Hepatocyte (in vitro differentiated cells): ENCODE measurements at regions not wholly inside any gene's neighbourhood (a gene's known extent, or its start where the extent isn't known, plus 50 kb on each side); places are given as distances from the start of the nearest gene placed in this dataset.

Experiments
- DNase-seq: peaks from one replicate; pipeline ENCODE4 v3.0.0-alpha.2; 2016; ENCODE audit warnings: low spot score
- H2AFZ ChIP-seq: fragments of 200-600 bp; sonication (generic); 2 replicates; pipeline ENCODE4 v1.6.0; 2016; ENCODE audit warnings: antibody characterized with exemption, mild to moderate bottlenecking
- H3K27ac ChIP-seq: fragments of 200-600 bp; sonication (generic); 2 replicates; pipeline ENCODE4 v1.5.1; 2016; ENCODE audit warnings: mild to moderate bottlenecking
- H3K27me3 ChIP-seq: fragments of 200-600 bp; sonication (generic); 2 replicates; pipeline ENCODE4 v1.6.1; 2016
- H3K36me3 ChIP-seq: fragments of 200-600 bp; sonication (generic); replicated peaks from 2 replicates; pipeline ENCODE4 v1.5.1; 2016; ENCODE audit warnings: low read depth; ENCODE audit not compliant: insufficient read depth
- H3K4me1 ChIP-seq: fragments of 200-600 bp; sonication (generic); 2 replicates; pipeline ENCODE4 v1.5.1; 2016; ENCODE audit warnings: mild to moderate bottlenecking, moderate library complexity; ENCODE audit not compliant: insufficient read depth
- H3K4me2 ChIP-seq: fragments of 200-600 bp; sonication (generic); 2 replicates; pipeline ENCODE4 v1.6.0; 2016
- H3K4me3 ChIP-seq: fragments of 200-600 bp; sonication (generic); 2 replicates; pipeline ENCODE4 v1.5.1; 2016; ENCODE audit warnings: mild to moderate bottlenecking
- H3K79me2 ChIP-seq: fragments of 200-600 bp; sonication (generic); 2 replicates; pipeline ENCODE4 v1.6.0; 2017; ENCODE audit warnings: mild to moderate bottlenecking
- H3K9me2 ChIP-seq: fragments of 200-600 bp; sonication (generic); replicated peaks from 2 replicates; pipeline ENCODE4 v1.6.0; 2017; ENCODE audit warnings: mild to moderate bottlenecking; ENCODE audit not compliant: insufficient read depth
- H3K9me3 ChIP-seq: fragments of 200-600 bp; sonication (generic); 2 replicates; pipeline ENCODE4 v1.5.1; 2016; ENCODE audit warnings: low read depth, mild to moderate bottlenecking
- H4K20me1 ChIP-seq: fragments of 200-600 bp; sonication (generic); 2 replicates; pipeline ENCODE4 v1.6.0; 2016; ENCODE audit warnings: mild to moderate bottlenecking; ENCODE audit not compliant: insufficient read depth, poor library complexity, severe bottlenecking
- CTCF ChIP-seq: fragments of 200-600 bp; sonication (generic); IDR thresholded peaks from 2 replicates; pipeline ENCODE4 v1.5.1; 2016; ENCODE audit warnings: antibody characterized with exemption, mild to moderate bottlenecking; ENCODE audit not compliant: poor library complexity
- EZH2 ChIP-seq: fragments of 200-600 bp; sonication (generic); IDR thresholded peaks from 2 replicates; pipeline ENCODE4 v1.6.1; 2016; ENCODE audit warnings: antibody characterized with exemption, mild to moderate bottlenecking, borderline replicate concordance
- EZH2phosphoT487 ChIP-seq: fragments of 200-600 bp; sonication (generic); IDR thresholded peaks from one replicate; pipeline ENCODE4 v1.6.1; 2018; ENCODE audit warnings: antibody characterized with exemption, mild to moderate bottlenecking, low read depth, moderate library complexity; ENCODE audit not compliant: unreplicated experiment, severe bottlenecking
- WGBS: methylation state at CpG from one replicate; pipeline ENCODE4 v1.1.6; 2016; ENCODE audit warnings: low lambda C conversion rate; ENCODE audit errors: missing lambda C conversion rate; 5-methylcytosine and 5-hydroxymethylcytosine counted together

DNA sequence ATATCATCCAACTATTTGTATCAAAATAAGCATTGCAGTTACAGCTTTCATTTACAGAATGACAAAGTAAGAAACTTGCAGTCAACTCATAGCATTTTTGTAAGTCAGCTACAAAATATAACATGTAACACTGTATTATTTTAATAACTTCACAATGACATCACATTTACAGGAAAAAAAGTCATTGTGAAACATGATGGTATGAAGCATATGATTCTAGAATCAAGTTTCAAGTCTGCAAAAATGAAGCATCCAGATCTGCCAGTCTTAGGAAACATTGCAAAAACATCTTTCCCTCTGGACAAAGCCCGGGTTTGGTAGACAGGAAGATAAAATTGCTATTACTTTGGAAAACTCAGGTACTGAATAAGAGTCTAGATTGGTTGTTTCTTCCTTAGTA, 263.9 kb upstream of the NT5E start:
- 82% methylated on average over 1 of the region's 1 CpG for WGBS
- H3K27me3 ChIP-seq, result no peaks in the 10 kb centered on the region
- no peak for DNase-seq
- H3K9me2 ChIP-seq, result no peaks in the 10 kb centered on the region
- no peaks in the 10 kb centered on the region for H3K79me2 ChIP-seq
- TF ChIP-seq EZH2 (no peak), EZH2phosphoT487 (no peak), CTCF (no peak)
- H4K20me1 ChIP-seq, result no peaks in the 10 kb centered on the region
- H3K36me3 ChIP-seq, result no peaks in the 10 kb centered on the region
- H3K4me1 ChIP-seq, result no peaks in the 10 kb centered on the region
- H2AFZ ChIP-seq, result no peak overlapping the region
- H3K9me3 ChIP-seq, result no peaks in the 10 kb centered on the region
- H3K4me3 ChIP-seq, result no peak overlapping the region
- H3K4me2 ChIP-seq, result no peak overlapping the region
- H3K27ac ChIP-seq, result no peak overlapping the region

DNA sequence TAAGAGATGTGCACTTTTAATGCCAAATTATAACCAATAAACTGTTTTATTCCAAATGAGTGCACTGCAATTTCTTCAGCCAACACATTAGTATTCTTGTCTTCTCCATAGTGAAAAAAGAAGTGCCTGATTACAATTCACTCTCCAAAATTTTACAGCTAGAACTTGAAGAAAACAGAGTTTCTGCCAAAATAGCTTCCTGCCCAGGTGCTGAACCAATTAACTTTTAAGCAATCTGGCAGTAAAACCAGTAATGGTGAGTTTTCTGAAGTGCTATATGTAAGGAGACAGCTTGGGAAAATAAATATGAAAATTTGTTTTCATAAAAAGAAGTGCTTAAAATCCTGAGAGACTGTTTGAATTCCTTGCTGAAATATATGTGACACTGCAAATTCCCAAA, 266.0 kb upstream of the NT5E start:
- Histone ChIP-seq H4K20me1 (no peaks in the 10 kb centered on the region), H3K27ac (no peak overlapping the region), H3K4me3 (no peak overlapping the region), H3K79me2 (no peaks in the 10 kb centered on the region), H3K9me2 (no peaks in the 10 kb centered on the region), H3K27me3 (no peaks in the 10 kb centered on the region), H3K36me3 (no peaks in the 10 kb centered on the region), H3K4me2 (no peak overlapping the region), H3K9me3 (no peaks in the 10 kb centered on the region), H2AFZ (no peak overlapping the region), H3K4me1 (no peaks in the 10 kb centered on the region)
- no peak for DNase-seq
- TF ChIP-seq EZH2phosphoT487 (no peak), CTCF (no peak), EZH2 (no peak)

- no peak overlapping the region for H3K4me2 ChIP-seq
- H3K4me1 ChIP-seq, result no peaks in the 10 kb centered on the region
- no peak overlapping the region for H2AFZ ChIP-seq
- no peak for TF ChIP-seq EZH2phosphoT487
- TF ChIP-seq EZH2, result no peak
- TF ChIP-seq CTCF, result no peak
- no peak overlapping the region for H3K27ac ChIP-seq
- DNase-seq, result no peak
- no peaks in the 10 kb centered on the region for H3K9me2 ChIP-seq
- H3K27me3 ChIP-seq, result peaks cover 11% of the 10 kb centered on the region
- H4K20me1 ChIP-seq, result no peaks in the 10 kb centered on the region
- no peak overlapping the region for H3K4me3 ChIP-seq
- H3K79me2 ChIP-seq, result no peaks in the 10 kb centered on the region
- H3K36me3 ChIP-seq, result no peaks in the 10 kb centered on the region
- no peaks in the 10 kb centered on the region for H3K9me3 ChIP-seq
These were observed 277.2 kb upstream of the NT5E start for GRCh38 chr6:85172705-85173104.

- TF ChIP-seq CTCF, result no peak
- TF ChIP-seq EZH2, result no peak
- TF ChIP-seq EZH2phosphoT487, result no peak
- Histone ChIP-seq H3K27me3 (peaks cover 11% of the 10 kb centered on the region), H3K4me3 (no peak overlapping the region), H3K79me2 (no peaks in the 10 kb centered on the region), H3K27ac (no peak overlapping the region), H3K9me2 (no peaks in the 10 kb centered on the region), H2AFZ (no peak overlapping the region), H4K20me1 (no peaks in the 10 kb centered on the region), H3K4me2 (no peak overlapping the region), H3K36me3 (no peaks in the 10 kb centered on the region), H3K9me3 (no peaks in the 10 kb centered on the region), H3K4me1 (no peaks in the 10 kb centered on the region)
- whole genome bisulfite sequencing, result 78% methylated on average over 2 of the region's 2 CpGs
- DNase-seq, result no peak
These were observed 277.7 kb upstream of the NT5E start for GRCh38 chr6:85172161-85172560.
